ENCODE measurements at regions not wholly inside any gene's neighbourhood (a gene's known extent, or its start where the extent isn't known, plus 50 kb on each side); places are given as distances from the start of the nearest gene placed in this dataset.
A peak's percentile ranks its signal among the peaks of the same experiment; 100 is the strongest.

DNA sequence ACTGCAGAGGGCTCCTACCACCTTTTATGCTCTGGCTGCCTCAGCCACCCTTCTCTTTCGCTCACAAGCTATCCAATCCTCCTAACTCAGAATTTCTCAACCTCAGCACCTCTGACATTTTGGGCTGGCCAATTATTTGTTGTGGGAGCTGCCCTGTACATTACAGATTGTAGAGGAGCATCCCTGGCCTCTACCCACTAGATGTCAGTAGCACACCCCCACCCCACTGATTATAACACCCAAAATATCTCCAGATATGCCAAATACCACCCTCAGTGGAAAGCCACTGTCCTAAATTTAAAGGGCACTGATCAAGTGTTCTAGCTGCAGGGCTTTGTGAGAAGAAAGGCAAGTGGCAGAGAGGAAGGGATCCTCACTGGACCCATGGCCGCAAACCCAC lies 443.1 kb downstream of the SOX6 start:
- peaks cover 12% of the 10 kb centered on the region; the same call in 1 of the 2 replicates for H3K4me1 ChIP-seq (ENCODE audit: control insufficient read depth, insufficient read depth, low read length)
- no peaks in the 10 kb centered on the region; the same call in 1 of the 2 replicates for H3K9me3 ChIP-seq (ENCODE audit: control insufficient read depth, insufficient read depth, low read depth, low read length)
- no peaks in the 10 kb centered on the region for H3K27me3 ChIP-seq (ENCODE audit: control insufficient read depth, insufficient read depth, low read length)
- H3K27ac ChIP-seq (ENCODE audit: low read depth, low read length) = no peak overlapping the region
- H3K9ac ChIP-seq (ENCODE audit: low read length) = peak overlapping the region; percentile 72
- no peak overlapping the region for H3K4me3 ChIP-seq (ENCODE audit: low read depth, low read length)
- no peaks in the 10 kb centered on the region for H3K36me3 ChIP-seq (ENCODE audit: control insufficient read depth, insufficient read depth, low read length)

Measured in HUES6 (cell line).